K562 (cell line): ENCODE measurements at regions not wholly inside any gene's neighbourhood (a gene's known extent, or its start where the extent isn't known, plus 50 kb on each side); places are given as distances from the start of the nearest gene placed in this dataset.

Experiments
- ATAC-seq: fragments of 200-7000 bp; cut with Tn5 transposase; 3 replicates; pipeline ENCODE4 v1.9.1; 2020; ENCODE audit warnings: moderate library complexity
- BruUV-seq: library from RNA; stranded (reverse); fragments of 400-500 nt; replicated peaks from 2 replicates; lab custom pipeline; 2021; lab: Mats Ljungman, UMichigan
- CTCF ChIA-PET: fragments of 300-600 bp; formaldehyde crosslinking; extraction: SDS; loops from one replicate; lab custom pipeline; 2021; ENCODE audit warnings: low intra/inter-chr PET ratio; lab: Yijun Ruan, JAX
- POLR2A ChIA-PET: fragments of 300-600, 350-650 bp; sonication (Branson Sonifier 250); formaldehyde crosslinking; extraction: SDS; loops from one replicate; lab custom pipeline; 2021; ENCODE audit warnings: antibody characterized with exemption, inconsistent platforms; lab: Yijun Ruan, JAX
- DNase-seq, 4 experiments: peaks; one replicate each; pipeline versions ENCODE4 v3.0.0 to v3.0.0-alpha.2; 2011 to 2018; ENCODE audit warnings: low spot score in 3 of 4, mixed read lengths in 3 of 4; ENCODE audit errors: extremely low read depth in 1 of 4
- FAIRE-seq: peaks from 2 replicates; lab custom pipeline; 2011; peaks lifted over from hg19 to GRCh38; lab: Jason Lieb, UNC
- H2AFZ ChIP-seq: 2 replicates; pipeline ENCODE4 v1.6.0; 2011; ENCODE audit warnings: low read depth, low read length, control low read depth, inconsistent platforms
- H3K27ac ChIP-seq: fragments of 200-600 bp; 3 replicates; pipeline ENCODE4 v1.8.0; 2011; ENCODE audit warnings: low read depth, mild to moderate bottlenecking, control low read depth, inconsistent platforms, low read length, moderate library complexity, mixed read lengths; ENCODE audit errors: extremely low read depth
- H3K27me3 ChIP-seq, 2 experiments: fragments of 300-600 bp in 1 of 2; 2 replicates in 1 of 2; 3 replicates in 1 of 2; pipeline versions ENCODE4 v1.6.0 to v1.8.0; 2011; ENCODE audit warnings: inconsistent platforms in 2 of 2, low read length in 2 of 2, mild to moderate bottlenecking in 1 of 2, mixed read lengths in 1 of 2, moderate library complexity in 1 of 2; ENCODE audit not compliant: control insufficient read depth in 2 of 2, insufficient read depth in 2 of 2
- H3K36me3 ChIP-seq: fragments of 300-600 bp; 3 replicates; pipeline ENCODE4 v1.8.0; 2011; ENCODE audit warnings: mild to moderate bottlenecking, low read length, inconsistent platforms; ENCODE audit not compliant: control insufficient read depth, insufficient read depth
- H3K4me1 ChIP-seq, 2 experiments: fragments of 200-600 bp in 1 of 2; replicated peaks in 1 of 2; 2 replicates in 1 of 2; 3 replicates in 1 of 2; pipeline versions ENCODE4 v1.5.1 to v1.8.0; 2011; ENCODE audit warnings: inconsistent platforms in 2 of 2, low read length in 2 of 2, mild to moderate bottlenecking in 1 of 2, mixed read lengths in 1 of 2, moderate library complexity in 1 of 2; ENCODE audit not compliant: control insufficient read depth in 2 of 2, insufficient read depth in 2 of 2
- H3K4me2 ChIP-seq: 2 replicates; pipeline ENCODE4 v1.6.1; 2011; ENCODE audit warnings: low read length, control low read depth, inconsistent platforms, mixed read lengths; ENCODE audit not compliant: insufficient read depth
- H3K4me3 ChIP-seq: fragments of 200-600 bp; sonication (generic), shearing (Covaris generic); 2 replicates; pipeline ENCODE4 v1.5.1; 2016; ENCODE audit warnings: control low read depth, inconsistent platforms
- H3K79me2 ChIP-seq: fragments of 200-600 bp; 3 replicates; pipeline ENCODE4 v1.8.0; 2011; ENCODE audit warnings: low read length, inconsistent platforms; ENCODE audit not compliant: control insufficient read depth, insufficient read depth
- H3K9ac ChIP-seq, 2 experiments: 2 replicates each; pipeline versions ENCODE4 v1.6.0 to v1.6.1; 2011; ENCODE audit warnings: low read depth in 2 of 2, low read length in 2 of 2, control low read depth in 1 of 2, inconsistent platforms in 1 of 2, mild to moderate bottlenecking in 1 of 2, mixed read lengths in 1 of 2; ENCODE audit not compliant: insufficient read depth in 1 of 2
- H3K9me1 ChIP-seq: one replicate; pipeline ENCODE4 v1.6.0; 2011; ENCODE audit warnings: inconsistent platforms, mild to moderate bottlenecking, low read length, moderate library complexity; ENCODE audit not compliant: control insufficient read depth, insufficient read depth
- H3K9me3 ChIP-seq: replicated peaks from 2 replicates; pipeline ENCODE4 v1.5.1; 2011; ENCODE audit warnings: low read depth, low read length, inconsistent platforms; ENCODE audit not compliant: control insufficient read depth, insufficient read depth
- H4K20me1 ChIP-seq: replicated peaks from 2 replicates; pipeline ENCODE4 v1.6.1; 2011; ENCODE audit warnings: low read length, inconsistent platforms, mixed read lengths; ENCODE audit not compliant: control insufficient read depth, insufficient read depth
- C11orf30 ChIP-seq: fragments of 450-650 bp; IDR thresholded peaks from 2 replicates; pipeline ENCODE4 v1.6.1; 2016; ENCODE audit warnings: low read depth, mild to moderate bottlenecking
- CLOCK ChIP-seq: fragments of 250-450 bp; sonication (Bioruptor Pico); IDR thresholded peaks from 2 replicates; pipeline ENCODE4 v1.4.0; 2020; ENCODE audit warnings: mild to moderate bottlenecking, moderate library complexity, borderline replicate concordance
- KDM2B ChIP-seq: fragments of 250-450 bp; sonication (Bioruptor Pico); IDR thresholded peaks from 2 replicates; pipeline ENCODE4 v1.8.0; 2021; ENCODE audit warnings: mild to moderate bottlenecking, moderate library complexity
- KLF6 ChIP-seq: fragments of 250-450 bp; sonication (Bioruptor Pico); IDR thresholded peaks from 2 replicates; pipeline ENCODE4 v1.4.0; 2020; ENCODE audit warnings: mild to moderate bottlenecking, moderate library complexity, borderline replicate concordance
- MAZ ChIP-seq, 2 experiments: fragments of 450-650 bp in 1 of 2; sonication (generic) in 1 of 2; formaldehyde crosslinking; IDR thresholded peaks in 1 of 2; conservative IDR thresholded peaks in 1 of 2; 2 replicates each; pipeline versions ENCODE4 v1.4.0 to v1.5.0; 2020; ENCODE audit warnings: mild to moderate bottlenecking in 1 of 2, missing genetic modification reagents in 1 of 2
- NR3C1 ChIP-seq: sonication (generic); formaldehyde crosslinking; IDR thresholded peaks from 2 replicates; pipeline ENCODE4 v1.8.1; 2022; ENCODE audit warnings: missing genetic modification reagents
- SMARCC2 ChIP-seq: fragments of 450-650 bp; IDR thresholded peaks from 2 replicates; pipeline ENCODE4 v1.6.1; 2017; ENCODE audit warnings: antibody characterized with exemption, moderate library complexity, mild to moderate bottlenecking, low read depth
- SPI1 ChIP-seq: IDR thresholded peaks from 2 replicates; pipeline ENCODE4 v1.6.1; 2011; ENCODE audit warnings: low read depth, low read length, control low read depth, borderline replicate concordance
- TAL1 ChIP-seq: fragments of 450-650 bp; IDR thresholded peaks from 2 replicates; pipeline ENCODE4 v1.6.1; 2016; ENCODE audit warnings: mild to moderate bottlenecking
- ZFP1 ChIP-seq: fragments of 450-650 bp; formaldehyde crosslinking; IDR thresholded peaks from 2 replicates; pipeline ENCODE4 v1.4.0; 2020; ENCODE audit warnings: mild to moderate bottlenecking, mixed read lengths
- ZNF311 ChIP-seq: fragments of 250-450 bp; sonication (Bioruptor Pico); IDR thresholded peaks from 2 replicates; pipeline ENCODE4 v1.4.0; 2020; ENCODE audit warnings: mild to moderate bottlenecking, moderate library complexity
- ZNF407 ChIP-seq: fragments of 450-650 bp; IDR thresholded peaks from 2 replicates; pipeline ENCODE4 v1.6.1; 2016; ENCODE audit warnings: low read depth
- ZNF561 ChIP-seq: fragments of 450-650 bp; formaldehyde crosslinking; conservative IDR thresholded peaks from 2 replicates; pipeline ENCODE4 v1.4.0; 2020; ENCODE audit warnings: mild to moderate bottlenecking, moderate library complexity
- WGBS: fragments of 100-300 bp; shearing (Covaris generic); methylation state at CpG from one replicate; pipeline ENCODE4 v1.1.6; 2016; ENCODE audit warnings: low coverage, mixed read lengths; ENCODE audit not compliant: insufficient coverage; ENCODE audit errors: missing lambda C conversion rate; 5-methylcytosine and 5-hydroxymethylcytosine counted together
- in situ Hi-C: fragments of 300-500 bp; cut with MboI; formaldehyde crosslinking; loops from 4 replicates; pipeline ENCODE4 v1.15.0; 2018; ENCODE audit warnings: inconsistent platforms, mixed read lengths
- intact Hi-C: fragments of 100-400 bp; cut with micrococcal nuclease; formaldehyde crosslinking; loops from 2 replicates; pipeline ENCODE4 v1.14.2; 2022

- in situ Hi-C loops: no loop called here
- 28% methylated on average over 3 of the region's 3 CpGs for WGBS
- Histone ChIP-seq H3K9me1 (no peaks in the 10 kb centered on the region), H3K9ac (no peak overlapping the region), H4K20me1 (no peaks in the 10 kb centered on the region), H3K4me2 (no peak overlapping the region), H3K79me2 (no peaks in the 10 kb centered on the region), H3K4me3 (no peak overlapping the region), H3K9me3 (no peaks in the 10 kb centered on the region), H3K4me1 (no peaks in the 10 kb centered on the region), H3K27ac (no peak overlapping the region), H3K36me3 (no peaks in the 10 kb centered on the region), H3K27me3 (no peaks in the 10 kb centered on the region), H2AFZ (no peak overlapping the region)
- FAIRE-seq (no peak), ATAC-seq (no peak), DNase-seq (no peak)
- ChIA-PET POLR2A (no interaction called here), CTCF (no interaction called here)
- no TSS peak for BruUV-seq
- intact Hi-C loops: no loop called here
- TF ChIP-seq CLOCK (CRISPR knock-in tag): no peak
- TF ChIP-seq ZNF407: no peak
- TF ChIP-seq SPI1: no peak
- no peak for TF ChIP-seq ZNF561 (CRISPR knock-in tag)
- no peak for TF ChIP-seq C11orf30
- TF ChIP-seq KLF6 (CRISPR knock-in tag): no peak
- no peak for TF ChIP-seq SMARCC2
- no peak for TF ChIP-seq MAZ (CRISPR knock-in tag; conservative IDR thresholded peaks at IDR 0.05 in 1 of 2, IDR thresholded peaks at IDR 0.05 in 1 of 2)
- TF ChIP-seq TAL1: no peak
- TF ChIP-seq ZNF311 (CRISPR knock-in tag): no peak
- no peak for TF ChIP-seq NR3C1 (CRISPR knock-in tag)
- no peak for TF ChIP-seq KDM2B
- no peak for TF ChIP-seq ZFP1 (CRISPR knock-in tag)
These were observed 456.5 kb downstream of the UTRN start for GRCh38 chr6:144741659-144742058.
